Esophagus squamous epithelium (tissue), 5 donors: ENCODE measurements at regions not wholly inside any gene's neighbourhood (a gene's known extent, or its start where the extent isn't known, plus 50 kb on each side); places are given as distances from the start of the nearest gene placed in this dataset.

Source experiments
- DNase-seq: peaks from one replicate; lab custom pipeline; 2025; lab: John Stamatoyannopoulos, UW
- H3K27ac ChIP-seq, 4 donors: fragments of 200-600 bp; sonication (generic); one replicate each; pipeline ENCODE4 v1.5.1; 2016 to 2019; ENCODE audit warnings: mild to moderate bottlenecking in 1 of 4
- H3K27me3 ChIP-seq, 4 donors: fragments of 200-600 bp; sonication (generic); 1 replicate in 3 of 4; 2 replicates in 1 of 4; pipeline versions ENCODE4 v1.5.1 to v1.6.0; 2017 to 2021; ENCODE audit warnings: antibody characterized with exemption in 1 of 4
- H3K36me3 ChIP-seq, 3 donors: fragments of 200-600 bp; sonication (generic); one replicate each; pipeline ENCODE4 v1.5.1; 2016 to 2019
- H3K4me1 ChIP-seq, 3 donors: fragments of 200-600 bp; sonication (generic); one replicate each; pipeline ENCODE4 v1.5.1; 2017 to 2019
- H3K4me3 ChIP-seq, 4 donors: fragments of 200-600 bp; sonication (generic); 1 replicate in 3 of 4; 2 replicates in 1 of 4; pipeline ENCODE4 v1.5.1; 2016 to 2019; ENCODE audit warnings: mild to moderate bottlenecking in 2 of 4, moderate library complexity in 1 of 4
- H3K9me3 ChIP-seq, 3 donors: fragments of 200-600 bp; sonication (generic); one replicate each; pipeline ENCODE4 v1.5.1; 2016 to 2019
- POLR2A ChIP-seq, 4 donors: fragments of 450-650 bp; IDR thresholded peaks; one replicate each; pipeline ENCODE4 v1.6.1; 2017; ENCODE audit warnings: antibody characterized with exemption in 4 of 4, mild to moderate bottlenecking in 4 of 4, moderate library complexity in 3 of 4
- WGBS, 2 donors: methylation state at CpG; one replicate each; pipeline ENCODE4 v1.1.5; 2018; 5-methylcytosine and 5-hydroxymethylcytosine counted together
- intact Hi-C: fragments of 100-400 bp; cut with DNase I; formaldehyde crosslinking; loops from one replicate; pipeline ENCODE4 v1.15.0; 2022
- TF ChIP-seq, protein P1 (sequence below), 6 experiments: fragments of 450-650 bp in 4 of 6; fragments of 200-600 bp in 2 of 6; sonication (generic) in 2 of 6; IDR thresholded peaks; one replicate each; pipeline ENCODE4 v1.5.1; 2016 to 2019; ENCODE audit warnings: antibody characterized with exemption in 6 of 6, mild to moderate bottlenecking in 4 of 6, moderate library complexity in 4 of 6
- donor health status: DM: yes; HTN: yes; CAD: no.

DNA sequence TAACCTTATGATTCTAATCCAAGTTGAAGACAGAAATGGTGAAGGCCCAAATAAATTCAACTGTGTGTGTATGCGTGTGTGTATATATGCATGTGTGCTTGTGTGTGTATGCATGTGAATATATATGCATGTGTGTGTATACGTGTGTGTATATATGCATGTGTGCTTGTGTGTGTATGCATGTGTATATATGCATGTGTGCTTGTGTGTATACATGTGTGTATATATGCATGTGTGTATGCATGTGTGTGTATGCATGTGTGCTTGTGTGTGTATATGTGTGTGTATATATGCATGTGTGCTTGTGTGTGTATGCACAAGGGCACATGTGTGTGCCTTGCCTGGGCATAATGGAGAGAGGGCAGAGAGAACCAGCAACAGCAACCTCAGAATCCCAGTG, 184.7 kb upstream of the PLPP4 start:
- intact Hi-C loops: no loop called here
- 85 to 90% methylated on average over 2 of the region's 2 CpGs for WGBS, 2 donors
- no peaks in the 10 kb centered on the region for H3K27me3 ChIP-seq
- H3K36me3 ChIP-seq: no peaks in the 10 kb centered on the region
- DNase-seq: no peak
- no peak overlapping the region for H3K4me3 ChIP-seq
- H3K27ac ChIP-seq: no peak overlapping the region
- H3K9me3 ChIP-seq: no peaks in the 10 kb centered on the region
- no peaks in the 10 kb centered on the region for H3K4me1 ChIP-seq
- TF ChIP-seq, protein P1, sequence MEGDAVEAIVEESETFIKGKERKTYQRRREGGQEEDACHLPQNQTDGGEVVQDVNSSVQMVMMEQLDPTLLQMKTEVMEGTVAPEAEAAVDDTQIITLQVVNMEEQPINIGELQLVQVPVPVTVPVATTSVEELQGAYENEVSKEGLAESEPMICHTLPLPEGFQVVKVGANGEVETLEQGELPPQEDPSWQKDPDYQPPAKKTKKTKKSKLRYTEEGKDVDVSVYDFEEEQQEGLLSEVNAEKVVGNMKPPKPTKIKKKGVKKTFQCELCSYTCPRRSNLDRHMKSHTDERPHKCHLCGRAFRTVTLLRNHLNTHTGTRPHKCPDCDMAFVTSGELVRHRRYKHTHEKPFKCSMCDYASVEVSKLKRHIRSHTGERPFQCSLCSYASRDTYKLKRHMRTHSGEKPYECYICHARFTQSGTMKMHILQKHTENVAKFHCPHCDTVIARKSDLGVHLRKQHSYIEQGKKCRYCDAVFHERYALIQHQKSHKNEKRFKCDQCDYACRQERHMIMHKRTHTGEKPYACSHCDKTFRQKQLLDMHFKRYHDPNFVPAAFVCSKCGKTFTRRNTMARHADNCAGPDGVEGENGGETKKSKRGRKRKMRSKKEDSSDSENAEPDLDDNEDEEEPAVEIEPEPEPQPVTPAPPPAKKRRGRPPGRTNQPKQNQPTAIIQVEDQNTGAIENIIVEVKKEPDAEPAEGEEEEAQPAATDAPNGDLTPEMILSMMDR (IDR thresholded peaks at IDR 0.05): no peak
- no peak for TF ChIP-seq POLR2A (IDR thresholded peaks at IDR 0.05)

DNA sequence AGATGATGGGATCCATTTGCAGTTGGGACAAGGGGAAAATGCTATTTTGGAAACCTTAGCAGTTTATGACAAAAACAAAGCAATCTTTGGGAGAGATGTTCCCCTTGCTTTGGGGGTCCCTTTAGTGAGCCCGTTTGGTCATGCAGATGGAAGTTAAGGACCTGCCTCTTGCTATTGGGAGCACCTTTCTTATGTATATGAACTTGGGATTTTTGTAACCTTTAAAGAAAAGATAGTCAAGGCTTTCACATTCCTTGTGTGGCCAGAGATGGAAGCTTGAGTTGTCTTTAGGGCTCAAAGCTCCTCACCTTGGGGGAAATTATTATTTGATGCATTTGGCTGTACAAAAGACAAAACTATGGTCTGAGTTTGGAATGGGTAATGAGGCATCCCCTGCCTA, 179.0 kb upstream of the PLPP4 start:
- TF ChIP-seq POLR2A (IDR thresholded peaks at IDR 0.05): no peak
- TF ChIP-seq, protein P1 (IDR thresholded peaks at IDR 0.05): no peak
- DNase-seq: no peak
- intact Hi-C loops: no loop called here
- no peak overlapping the region for H3K27ac ChIP-seq
- no peaks in the 10 kb centered on the region for H3K4me1 ChIP-seq
- no peak overlapping the region for H3K4me3 ChIP-seq
- H3K9me3 ChIP-seq: no peaks in the 10 kb centered on the region
- H3K27me3 ChIP-seq: no peaks in the 10 kb centered on the region
- WGBS, 2 donors: 20 to 39% methylated on average over 1 of the region's 1 CpG
- no peaks in the 10 kb centered on the region for H3K36me3 ChIP-seq

DNA sequence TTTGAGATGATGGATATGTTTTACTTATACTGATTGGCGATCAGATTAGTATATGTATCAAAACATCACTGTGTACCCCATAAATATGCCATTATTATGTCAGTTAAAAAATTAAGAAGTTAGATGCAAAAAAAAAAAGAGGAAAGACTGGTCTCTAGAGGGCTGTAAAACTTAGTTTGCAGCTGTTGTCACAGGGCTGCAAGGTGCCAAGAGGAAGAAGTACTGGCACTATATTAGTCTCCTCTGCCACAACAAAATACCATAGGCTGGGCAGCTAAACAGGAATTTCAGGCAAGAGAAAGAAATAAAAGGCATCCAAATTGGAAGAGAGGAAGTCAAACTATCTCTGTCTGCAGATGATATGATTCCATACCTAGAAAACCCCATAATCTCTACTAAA, 177.8 kb upstream of the PLPP4 start:
- DNase-seq: no peak

DNA sequence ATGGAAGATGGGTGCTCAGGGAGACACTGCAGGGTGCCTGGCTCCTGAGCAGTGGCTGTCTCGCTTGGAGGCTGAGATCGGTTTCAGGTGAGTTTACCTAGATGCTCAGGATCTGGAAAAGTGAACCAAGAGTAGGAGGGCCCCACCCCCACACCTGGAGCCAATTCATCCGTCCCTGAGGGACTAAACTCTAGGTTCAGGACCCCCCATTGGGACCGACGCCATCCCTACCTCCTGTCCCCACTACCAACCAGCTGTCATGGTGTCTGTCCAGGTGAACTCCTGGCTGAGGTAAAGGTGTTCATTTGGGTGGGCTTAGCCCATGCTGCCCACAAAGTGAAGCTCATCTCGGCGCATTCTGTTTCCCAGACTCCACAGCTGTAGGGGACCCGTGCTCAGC, 174.6 kb upstream of the PLPP4 start:
- intact Hi-C loops: no loop called here
- Histone ChIP-seq H3K36me3 (no peaks in the 10 kb centered on the region), H3K9me3 (no peaks in the 10 kb centered on the region), H3K27ac (no peak overlapping the region), H3K27me3 (no peaks in the 10 kb centered on the region), H3K4me1 (no peaks in the 10 kb centered on the region), H3K4me3 (no peak overlapping the region)
- 82 to 89% methylated on average over 3 to 5 of the region's 8 CpGs for WGBS, 2 donors
- no peak for DNase-seq
- TF ChIP-seq POLR2A (IDR thresholded peaks at IDR 0.05): no peak
- TF ChIP-seq, protein P1 (IDR thresholded peaks at IDR 0.05): no peak

More for the DNA sequence above, 177.8 kb upstream of the PLPP4 start:
- Histone ChIP-seq H3K36me3 (no peaks in the 10 kb centered on the region), H3K4me3 (no peak overlapping the region), H3K27ac (no peak overlapping the region), H3K4me1 (no peaks in the 10 kb centered on the region), H3K9me3 (no peaks in the 10 kb centered on the region), H3K27me3 (no peaks in the 10 kb centered on the region)
- 80 to 96% methylated on average over 1 of the region's 1 CpG for WGBS, 2 donors
- intact Hi-C loops: no loop called here
- no peak for TF ChIP-seq POLR2A (IDR thresholded peaks at IDR 0.05)
- TF ChIP-seq, protein P1 (IDR thresholded peaks at IDR 0.05): no peak

DNA sequence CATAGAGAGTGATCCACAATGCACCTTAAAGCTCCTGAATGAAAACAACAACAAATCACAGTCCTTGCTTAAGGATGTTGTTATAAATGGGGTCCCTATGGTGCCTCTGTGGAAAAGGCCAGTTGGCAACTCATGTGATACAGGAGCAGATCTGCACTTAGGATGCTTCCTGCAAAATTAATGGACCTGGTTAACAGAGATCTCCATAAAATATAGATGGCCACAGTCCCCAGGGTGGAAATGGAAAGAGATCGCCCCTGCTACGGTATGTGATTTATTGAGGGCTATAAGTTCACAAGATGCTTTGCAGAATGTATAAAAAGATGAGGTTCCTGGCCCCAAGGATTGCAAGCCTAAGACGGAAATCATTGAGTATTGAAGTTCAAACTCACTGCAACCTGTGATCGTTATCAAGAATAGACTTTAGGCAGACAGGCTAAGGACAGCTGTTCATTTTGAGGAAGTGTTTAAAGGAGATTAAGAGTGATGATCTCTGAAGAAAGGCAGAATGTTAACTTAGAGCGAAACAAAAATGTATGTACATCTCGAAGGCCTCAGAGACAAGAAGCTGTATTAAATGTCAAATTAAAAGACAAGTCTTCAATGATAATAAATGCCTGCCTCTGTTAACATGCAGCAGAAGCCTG, 174.1 kb upstream of the PLPP4 start:
- intact Hi-C loops: no loop called here
- Histone ChIP-seq H3K4me3 (no peak overlapping the region), H3K27ac (no peak overlapping the region), H3K4me1 (no peaks in the 10 kb centered on the region), H3K36me3 (no peaks in the 10 kb centered on the region), H3K9me3 (no peaks in the 10 kb centered on the region), H3K27me3 (no peaks in the 10 kb centered on the region)
- no peak for TF ChIP-seq POLR2A (IDR thresholded peaks at IDR 0.05)
- TF ChIP-seq, protein P1 (IDR thresholded peaks at IDR 0.05): no peak
- no peak for DNase-seq
- 71 to 85% methylated on average over 6 of the region's 6 CpGs for WGBS, 2 donors
